NCI-H82 treated with DMSO at 0.1 percent for 48 hours (cell line): ENCODE measurements at regions not wholly inside any gene's neighbourhood (a gene's known extent, or its start where the extent isn't known, plus 50 kb on each side); places are given as distances from the start of the nearest gene placed in this dataset.
"Not testable (repeated sequence)": the region's sequence is repeated elsewhere in the genome, so short reads cannot be mapped to it uniquely, and the experiment has no call there.

ENCODE experiments used
- DNase-seq: peaks from one replicate; lab custom pipeline; 2025; ENCODE audit not compliant: unreplicated experiment; lab: John Stamatoyannopoulos, UW

DNA sequence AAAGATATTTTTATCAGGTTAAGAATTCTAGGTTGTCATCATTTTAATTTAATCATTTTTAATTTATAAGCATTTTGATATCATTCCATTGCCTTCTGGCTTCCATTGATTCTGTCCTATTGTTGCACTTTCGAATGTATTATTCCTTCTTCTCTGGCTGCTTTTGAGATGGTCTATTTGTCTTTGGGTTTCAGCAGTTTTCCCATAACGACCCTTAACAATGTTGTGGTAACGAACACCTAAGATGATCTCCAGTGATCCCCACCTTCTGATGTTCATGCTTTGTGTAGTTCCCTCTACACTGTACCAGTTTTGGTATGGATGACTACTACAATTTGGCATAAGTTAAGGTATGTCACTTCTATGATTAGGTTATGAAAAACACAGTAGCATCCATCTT is 59.9 kb downstream of the MINAR1 start:
- no peak for DNase-seq

DNA sequence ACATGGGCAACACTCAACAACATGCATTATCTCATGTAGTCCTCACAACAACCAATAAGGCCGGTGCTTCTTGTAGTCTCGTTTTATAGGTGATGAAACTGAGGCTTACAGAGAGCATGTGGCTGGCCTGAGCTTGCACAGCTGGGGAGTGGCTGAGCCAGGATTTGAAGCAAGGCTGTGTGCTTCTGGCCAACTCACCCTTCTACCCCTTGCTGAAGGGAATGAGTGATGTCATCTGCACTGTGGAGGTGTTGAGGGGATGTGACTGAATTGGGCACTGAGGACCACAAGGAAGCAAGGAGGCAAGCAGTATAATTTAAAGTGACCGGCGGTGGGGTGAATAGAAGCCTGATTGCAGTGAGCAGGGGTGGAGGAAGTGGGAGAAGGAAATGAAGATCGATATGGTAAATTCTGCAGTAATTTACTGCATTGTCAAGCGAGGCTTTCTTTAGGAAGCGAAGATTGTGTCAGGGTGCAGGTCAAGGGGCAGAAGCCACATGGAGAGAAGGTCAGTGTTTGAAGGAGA is 62.3 kb downstream of the MINAR1 start:
- DNase-seq: no peak

- no peak for DNase-seq
Observed at GRCh38 chr15:79494963-79495755, 63.0 kb downstream of the MINAR1 start.

DNA sequence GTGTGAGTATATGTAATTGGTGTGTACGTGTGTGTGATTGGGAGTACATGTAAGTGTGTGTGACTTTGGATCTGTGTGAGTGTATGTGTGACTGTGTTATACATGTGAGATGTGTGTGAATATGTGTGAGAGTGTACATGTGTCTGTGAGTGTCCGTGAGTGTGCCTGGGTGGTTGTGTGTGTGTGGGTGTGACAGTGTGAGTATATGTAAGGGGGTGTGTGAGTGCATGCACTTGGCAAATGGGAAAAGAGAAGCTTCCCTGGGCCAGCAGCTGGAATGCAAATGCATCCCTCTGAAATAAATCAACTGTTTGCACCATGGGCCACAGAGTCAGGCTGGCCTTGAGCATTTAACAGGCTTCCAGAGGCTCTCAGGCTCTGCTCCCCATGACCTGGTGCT is 63.6 kb downstream of the MINAR1 start:
- DNase-seq: no peak

GRCh38 chr15:79496838-79497237 is 64.7 kb downstream of the MINAR1 start:
- DNase-seq: no peak

- DNase-seq: no peak
Observed at GRCh38 chr15:79501086-79501485, 69.0 kb downstream of the MINAR1 start.

- peak; percentile 93 for DNase-seq
Observed at GRCh38 chr15:79505956-79506355, 73.8 kb downstream of the MINAR1 start.

GRCh38 chr15:79512844-79513243 is 80.7 kb downstream of the MINAR1 start:
- DNase-seq: not testable (repeated sequence)

GRCh38 chr15:79513417-79513816 is 81.3 kb downstream of the MINAR1 start:
- no peak for DNase-seq

GRCh38 chr15:79513940-79514339 is 81.8 kb downstream of the MINAR1 start:
- DNase-seq: no peak

- no peak for DNase-seq
Observed at GRCh38 chr15:79515300-79516027, 83.3 kb downstream of the MINAR1 start.

DNA sequence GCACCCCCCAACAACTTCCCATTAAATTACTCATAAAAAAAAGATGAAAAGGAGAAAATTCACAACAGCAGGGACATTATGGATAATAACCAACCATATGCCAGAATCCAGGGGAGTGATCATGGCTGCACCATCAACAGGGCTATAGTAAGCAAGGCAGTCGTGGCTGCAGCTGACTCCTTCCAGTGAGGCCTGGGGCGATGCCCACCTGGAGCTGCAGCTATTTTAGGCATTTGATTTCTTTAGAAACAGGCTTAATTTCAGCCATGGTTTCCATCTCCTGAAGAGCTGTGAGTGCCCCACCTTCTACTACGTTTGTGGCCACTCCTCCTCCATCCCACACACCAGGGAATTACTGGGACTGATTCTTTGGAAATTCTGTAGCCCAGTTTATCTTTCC is 84.0 kb downstream of the MINAR1 start:
- DNase-seq: no peak

DNA sequence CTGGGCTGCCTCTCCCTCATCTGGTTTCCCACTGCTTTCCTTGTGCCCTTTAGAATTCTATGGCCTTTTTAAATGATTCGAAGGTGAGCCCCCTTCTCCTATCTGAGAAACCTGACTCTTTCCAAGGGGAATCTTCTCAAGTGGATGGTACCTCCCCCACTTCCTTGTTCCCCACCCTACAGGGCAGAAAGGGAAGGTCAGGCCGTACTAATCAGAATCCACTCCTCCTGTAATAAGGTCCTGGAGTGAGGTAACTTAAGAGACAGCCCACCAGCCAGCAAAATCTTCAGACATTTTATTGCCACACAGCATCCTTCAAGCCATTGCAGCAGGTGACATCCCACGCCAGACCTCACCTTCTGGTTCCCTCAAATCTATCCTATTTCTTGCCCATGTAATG is 84.5 kb downstream of the MINAR1 start:
- no peak for DNase-seq

- DNase-seq: peak; percentile 13
Observed at GRCh38 chr15:79519628-79520027, 87.5 kb downstream of the MINAR1 start.

DNA sequence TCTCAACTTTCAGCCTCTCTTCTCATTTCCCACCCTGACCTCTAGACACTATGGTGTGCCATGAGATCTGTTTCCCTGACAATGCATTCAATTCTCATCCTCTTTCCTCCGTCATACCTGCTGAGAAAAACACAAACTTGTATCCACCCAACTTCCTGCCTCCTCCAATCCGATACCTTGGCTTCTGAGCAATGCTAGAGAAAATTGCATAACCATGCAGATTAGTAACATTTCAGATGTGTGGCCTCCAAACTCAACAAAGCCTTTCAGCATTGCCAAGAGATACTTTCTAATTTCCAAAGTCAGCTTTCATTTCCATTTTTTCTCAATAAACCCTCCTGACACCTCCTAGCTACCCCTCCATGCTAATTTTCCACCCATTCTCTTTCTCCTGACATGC is 88.5 kb downstream of the MINAR1 start:
- DNase-seq: no peak

DNA sequence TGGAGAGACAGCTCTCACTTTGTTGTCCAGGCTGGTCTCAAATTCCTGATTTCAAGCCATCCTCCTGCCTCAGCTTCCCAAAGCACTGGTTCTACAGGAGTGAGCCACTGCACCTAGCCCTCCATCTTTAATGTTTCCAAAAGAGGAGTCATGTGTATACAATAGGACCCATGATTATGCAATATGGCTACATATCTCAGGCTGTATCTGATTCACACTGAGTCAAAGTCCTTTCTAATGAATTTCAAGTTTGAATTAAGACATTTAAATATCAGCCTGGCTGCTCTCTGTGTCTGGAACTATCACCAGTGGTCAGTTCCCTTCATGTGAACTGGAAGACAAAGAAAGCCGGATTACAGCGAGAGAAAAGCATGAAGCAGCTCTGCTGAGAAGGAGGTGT is 90.5 kb downstream of the MINAR1 start:
- no peak for DNase-seq

GRCh38 chr15:79523266-79523665 is 91.1 kb downstream of the MINAR1 start:
- no peak for DNase-seq

- DNase-seq: no peak
Observed at GRCh38 chr15:79524531-79524930, 92.4 kb downstream of the MINAR1 start.

GRCh38 chr15:79526376-79526775 is 94.2 kb downstream of the MINAR1 start:
- peak; percentile 14 for DNase-seq

GRCh38 chr15:79527821-79528220 is 95.7 kb downstream of the MINAR1 start:
- no peak for DNase-seq

DNA sequence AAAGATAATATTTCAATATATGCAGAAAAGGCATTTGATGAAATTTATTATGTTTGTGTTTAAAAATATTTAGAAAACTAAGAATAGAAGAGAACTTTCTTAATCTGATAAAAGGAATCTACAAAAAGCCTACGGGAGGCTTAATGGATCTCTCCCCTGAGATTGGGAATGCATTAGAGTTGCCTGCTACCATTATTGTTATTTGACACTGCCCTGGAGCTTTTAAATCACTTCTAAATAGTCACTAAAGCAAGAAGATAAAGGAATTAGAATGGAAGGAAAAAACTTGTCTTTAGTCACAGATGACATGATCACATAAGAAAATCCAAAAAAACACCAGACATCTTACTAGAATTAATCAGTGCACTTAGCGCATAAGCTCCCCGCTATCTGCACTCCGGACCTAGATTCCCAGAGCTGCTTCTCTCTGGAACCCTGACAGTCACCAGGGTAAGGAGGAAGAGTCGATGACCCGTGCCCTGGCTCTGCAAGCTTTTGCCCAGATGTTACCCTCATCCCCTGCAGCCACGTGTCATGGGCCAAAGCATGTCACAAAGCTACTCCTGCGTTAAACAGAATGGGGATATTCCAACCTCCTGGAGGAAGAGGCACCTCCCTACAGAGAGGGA is 97.1 kb downstream of the MINAR1 start:
- DNase-seq: peak; percentile 45

GRCh38 chr15:79535536-79535935 is 103.4 kb downstream of the MINAR1 start:
- DNase-seq: no peak
